ENCODE measurements at regions not wholly inside any gene's neighbourhood (a gene's known extent, or its start where the extent isn't known, plus 50 kb on each side); places are given as distances from the start of the nearest gene placed in this dataset.

DNA sequence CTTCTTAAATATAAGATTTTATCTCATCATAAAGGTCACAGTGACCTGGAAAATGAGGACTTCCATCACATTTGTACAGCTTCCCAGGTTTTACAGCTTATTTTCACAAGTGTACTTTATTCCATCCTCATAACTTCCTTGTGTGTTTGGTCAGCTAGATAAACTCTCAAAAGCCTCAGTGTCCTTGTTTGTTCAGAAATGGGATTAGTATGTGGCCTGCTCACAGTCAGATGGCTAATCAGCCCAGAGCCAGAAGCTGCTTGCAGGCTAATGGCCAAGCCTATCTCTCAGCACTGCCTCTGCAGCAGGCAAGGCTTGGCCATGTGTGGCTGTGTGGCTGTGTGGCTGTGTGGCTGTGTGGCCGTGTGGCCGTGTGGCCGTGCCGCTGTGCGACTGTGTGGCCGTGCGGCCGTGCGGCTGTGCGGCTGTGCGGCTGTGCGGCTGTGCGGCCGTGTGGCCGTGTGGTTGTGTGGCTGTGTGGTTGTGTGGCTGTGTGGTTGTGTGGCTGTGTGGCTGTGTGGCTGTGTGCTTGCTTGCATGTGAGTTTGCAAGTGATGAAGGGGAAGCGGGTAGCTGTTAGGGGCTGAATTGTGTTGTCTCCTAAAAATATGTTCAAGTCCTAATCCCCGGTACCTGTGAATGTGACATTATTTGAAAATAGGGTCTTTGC is 233.0 kb upstream of the TNP1 start:
- Histone ChIP-seq H3K27ac (ENCODE audit: low read depth) (no peak overlapping the region), H3K27me3 (ENCODE audit: insufficient read depth) (no peaks in the 10 kb centered on the region), H3F3A (replicated peaks; ENCODE audit: low read depth) (no peaks in the 10 kb centered on the region), H3K36me3 (ENCODE audit: insufficient read depth) (no peaks in the 10 kb centered on the region), H3K79me2 (replicated peaks; ENCODE audit: insufficient read depth) (no peaks in the 10 kb centered on the region), H3K4me2 (no peak overlapping the region), H2AFZ (no peak overlapping the region), H4K20me1 (replicated peaks; ENCODE audit: insufficient read depth) (no peaks in the 10 kb centered on the region), H3K9me2 (ENCODE audit: insufficient read depth) (no peaks in the 10 kb centered on the region), H3K4me1 (ENCODE audit: insufficient read depth) (no peaks in the 10 kb centered on the region), H3K4me3 (no peak overlapping the region)
- no peak overlapping the region for H3K4me3 Mint-ChIP-seq
- no peaks in the 10 kb centered on the region for H3K4me1 Mint-ChIP-seq
- no peak overlapping the region for H3K27ac Mint-ChIP-seq
- DNase-seq (ENCODE audit: low spot score) (no peak), ATAC-seq (no peak)
- 0 out of 3 replicates have a peak, but pooled peaks cover 3% of the 10 kb centered on the region for H3K36me3 Mint-ChIP-seq (ENCODE audit: low read depth)
- H3K27me3 Mint-ChIP-seq (ENCODE audit: insufficient read depth, low read depth, poor library complexity): no peaks in the 10 kb centered on the region
- peaks cover 8% of the 10 kb centered on the region; the same call in 2 of the 3 replicates for H3K9me3 Mint-ChIP-seq
- no peak for TF ChIP-seq CREB1 (CRISPR knock-in tag; IDR thresholded peaks at IDR 0.05; ENCODE audit: low read depth)
- TF ChIP-seq NANOG (IDR thresholded peaks at IDR 0.05; ENCODE audit: borderline replicate concordance): no peak
- no peak for TF ChIP-seq EZH2 (IDR thresholded peaks at IDR 0.05; ENCODE audit: low read depth, unreplicated experiment)
- no peak for TF ChIP-seq EZH2phosphoT487 (IDR thresholded peaks at IDR 0.05; ENCODE audit: unreplicated experiment)
- no peak for TF ChIP-seq POLR2AphosphoS5 (IDR thresholded peaks at IDR 0.05; ENCODE audit: low read depth)
- TF ChIP-seq, protein P1, sequence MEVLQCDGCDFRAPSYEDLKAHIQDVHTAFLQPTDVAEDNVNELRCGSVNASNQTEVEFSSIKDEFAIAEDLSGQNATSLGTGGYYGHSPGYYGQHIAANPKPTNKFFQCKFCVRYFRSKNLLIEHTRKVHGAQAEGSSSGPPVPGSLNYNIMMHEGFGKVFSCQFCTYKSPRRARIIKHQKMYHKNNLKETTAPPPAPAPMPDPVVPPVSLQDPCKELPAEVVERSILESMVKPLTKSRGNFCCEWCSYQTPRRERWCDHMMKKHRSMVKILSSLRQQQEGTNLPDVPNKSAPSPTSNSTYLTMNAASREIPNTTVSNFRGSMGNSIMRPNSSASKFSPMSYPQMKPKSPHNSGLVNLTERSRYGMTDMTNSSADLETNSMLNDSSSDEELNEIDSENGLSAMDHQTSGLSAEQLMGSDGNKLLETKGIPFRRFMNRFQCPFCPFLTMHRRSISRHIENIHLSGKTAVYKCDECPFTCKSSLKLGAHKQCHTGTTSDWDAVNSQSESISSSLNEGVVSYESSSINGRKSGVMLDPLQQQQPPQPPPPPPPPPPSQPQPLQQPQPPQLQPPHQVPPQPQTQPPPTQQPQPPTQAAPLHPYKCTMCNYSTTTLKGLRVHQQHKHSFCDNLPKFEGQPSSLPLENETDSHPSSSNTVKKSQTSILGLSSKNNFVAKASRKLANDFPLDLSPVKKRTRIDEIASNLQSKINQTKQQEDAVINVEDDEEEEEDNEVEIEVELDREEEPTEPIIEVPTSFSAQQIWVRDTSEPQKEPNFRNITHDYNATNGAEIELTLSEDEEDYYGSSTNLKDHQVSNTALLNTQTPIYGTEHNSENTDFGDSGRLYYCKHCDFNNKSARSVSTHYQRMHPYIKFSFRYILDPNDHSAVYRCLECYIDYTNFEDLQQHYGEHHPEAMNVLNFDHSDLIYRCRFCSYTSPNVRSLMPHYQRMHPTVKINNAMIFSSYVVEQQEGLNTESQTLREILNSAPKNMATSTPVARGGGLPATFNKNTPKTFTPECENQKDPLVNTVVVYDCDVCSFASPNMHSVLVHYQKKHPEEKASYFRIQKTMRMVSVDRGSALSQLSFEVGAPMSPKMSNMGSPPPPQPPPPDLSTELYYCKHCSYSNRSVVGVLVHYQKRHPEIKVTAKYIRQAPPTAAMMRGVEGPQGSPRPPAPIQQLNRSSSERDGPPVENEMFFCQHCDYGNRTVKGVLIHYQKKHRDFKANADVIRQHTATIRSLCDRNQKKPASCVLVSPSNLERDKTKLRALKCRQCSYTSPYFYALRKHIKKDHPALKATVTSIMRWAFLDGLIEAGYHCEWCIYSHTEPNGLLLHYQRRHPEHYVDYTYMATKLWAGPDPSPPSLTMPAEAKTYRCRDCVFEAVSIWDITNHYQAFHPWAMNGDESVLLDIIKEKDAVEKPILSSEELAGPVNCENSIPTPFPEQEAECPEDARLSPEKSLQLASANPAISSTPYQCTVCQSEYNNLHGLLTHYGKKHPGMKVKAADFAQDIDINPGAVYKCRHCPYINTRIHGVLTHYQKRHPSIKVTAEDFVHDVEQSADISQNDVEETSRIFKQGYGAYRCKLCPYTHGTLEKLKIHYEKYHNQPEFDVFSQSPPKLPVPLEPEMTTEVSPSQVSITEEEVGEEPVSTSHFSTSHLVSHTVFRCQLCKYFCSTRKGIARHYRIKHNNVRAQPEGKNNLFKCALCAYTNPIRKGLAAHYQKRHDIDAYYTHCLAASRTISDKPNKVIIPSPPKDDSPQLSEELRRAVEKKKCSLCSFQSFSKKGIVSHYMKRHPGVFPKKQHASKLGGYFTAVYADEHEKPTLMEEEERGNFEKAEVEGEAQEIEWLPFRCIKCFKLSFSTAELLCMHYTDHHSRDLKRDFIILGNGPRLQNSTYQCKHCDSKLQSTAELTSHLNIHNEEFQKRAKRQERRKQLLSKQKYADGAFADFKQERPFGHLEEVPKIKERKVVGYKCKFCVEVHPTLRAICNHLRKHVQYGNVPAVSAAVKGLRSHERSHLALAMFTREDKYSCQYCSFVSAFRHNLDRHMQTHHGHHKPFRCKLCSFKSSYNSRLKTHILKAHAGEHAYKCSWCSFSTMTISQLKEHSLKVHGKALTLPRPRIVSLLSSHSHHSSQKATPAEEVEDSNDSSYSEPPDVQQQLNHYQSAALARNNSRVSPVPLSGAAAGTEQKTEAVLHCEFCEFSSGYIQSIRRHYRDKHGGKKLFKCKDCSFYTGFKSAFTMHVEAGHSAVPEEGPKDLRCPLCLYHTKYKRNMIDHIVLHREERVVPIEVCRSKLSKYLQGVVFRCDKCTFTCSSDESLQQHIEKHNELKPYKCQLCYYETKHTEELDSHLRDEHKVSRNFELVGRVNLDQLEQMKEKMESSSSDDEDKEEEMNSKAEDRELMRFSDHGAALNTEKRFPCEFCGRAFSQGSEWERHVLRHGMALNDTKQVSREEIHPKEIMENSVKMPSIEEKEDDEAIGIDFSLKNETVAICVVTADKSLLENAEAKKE (CRISPR knock-in tag; IDR thresholded peaks at IDR 0.05): no peak
- TF ChIP-seq, protein P2, sequence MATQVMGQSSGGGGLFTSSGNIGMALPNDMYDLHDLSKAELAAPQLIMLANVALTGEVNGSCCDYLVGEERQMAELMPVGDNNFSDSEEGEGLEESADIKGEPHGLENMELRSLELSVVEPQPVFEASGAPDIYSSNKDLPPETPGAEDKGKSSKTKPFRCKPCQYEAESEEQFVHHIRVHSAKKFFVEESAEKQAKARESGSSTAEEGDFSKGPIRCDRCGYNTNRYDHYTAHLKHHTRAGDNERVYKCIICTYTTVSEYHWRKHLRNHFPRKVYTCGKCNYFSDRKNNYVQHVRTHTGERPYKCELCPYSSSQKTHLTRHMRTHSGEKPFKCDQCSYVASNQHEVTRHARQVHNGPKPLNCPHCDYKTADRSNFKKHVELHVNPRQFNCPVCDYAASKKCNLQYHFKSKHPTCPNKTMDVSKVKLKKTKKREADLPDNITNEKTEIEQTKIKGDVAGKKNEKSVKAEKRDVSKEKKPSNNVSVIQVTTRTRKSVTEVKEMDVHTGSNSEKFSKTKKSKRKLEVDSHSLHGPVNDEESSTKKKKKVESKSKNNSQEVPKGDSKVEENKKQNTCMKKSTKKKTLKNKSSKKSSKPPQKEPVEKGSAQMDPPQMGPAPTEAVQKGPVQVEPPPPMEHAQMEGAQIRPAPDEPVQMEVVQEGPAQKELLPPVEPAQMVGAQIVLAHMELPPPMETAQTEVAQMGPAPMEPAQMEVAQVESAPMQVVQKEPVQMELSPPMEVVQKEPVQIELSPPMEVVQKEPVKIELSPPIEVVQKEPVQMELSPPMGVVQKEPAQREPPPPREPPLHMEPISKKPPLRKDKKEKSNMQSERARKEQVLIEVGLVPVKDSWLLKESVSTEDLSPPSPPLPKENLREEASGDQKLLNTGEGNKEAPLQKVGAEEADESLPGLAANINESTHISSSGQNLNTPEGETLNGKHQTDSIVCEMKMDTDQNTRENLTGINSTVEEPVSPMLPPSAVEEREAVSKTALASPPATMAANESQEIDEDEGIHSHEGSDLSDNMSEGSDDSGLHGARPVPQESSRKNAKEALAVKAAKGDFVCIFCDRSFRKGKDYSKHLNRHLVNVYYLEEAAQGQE (IDR thresholded peaks at IDR 0.05; ENCODE audit: unreplicated experiment): no peak
- no peak for TF ChIP-seq JUNB (IDR thresholded peaks at IDR 0.05; ENCODE audit: unreplicated experiment)
- no peak for TF ChIP-seq STAT1 (IDR thresholded peaks at IDR 0.05; ENCODE audit: unreplicated experiment)
- TF ChIP-seq ZNF331 (CRISPR knock-in tag; IDR thresholded peaks at IDR 0.05; ENCODE audit: low read depth): no peak
